Stomach (tissue), 8 donors: ENCODE measurements at regions not wholly inside any gene's neighbourhood (a gene's known extent, or its start where the extent isn't known, plus 50 kb on each side); places are given as distances from the start of the nearest gene placed in this dataset.
A peak's percentile ranks its signal among the peaks of the same experiment; 100 is the strongest.

Experiments used
- DNase-seq, 2 donors: peaks; one replicate each; pipeline versions ENCODE4 v3.0.0 to v3.0.0-alpha.2; 2013 to 2019
- H3K27ac ChIP-seq, 5 donors: fragments of 200-600 bp in 4 of 5; sonication (generic) in 4 of 5; one replicate each; pipeline ENCODE4 v1.5.1; 2013 to 2019; ENCODE audit warnings: mild to moderate bottlenecking in 1 of 5, moderate library complexity in 1 of 5
- H3K27me3 ChIP-seq, 3 donors: fragments of 200-600 bp; sonication (generic); one replicate each; pipeline ENCODE4 v1.5.1; 2017 to 2019; ENCODE audit warnings: mixed run types in 1 of 3
- H3K36me3 ChIP-seq, 4 donors: fragments of 200-600 bp; sonication (generic); 1 replicate in 3 of 4; 2 replicates in 1 of 4; pipeline ENCODE4 v1.5.1; 2016 to 2019
- H3K4me1 ChIP-seq, 4 donors: fragments of 200-600 bp; sonication (generic); one replicate each; pipeline ENCODE4 v1.5.1; 2016 to 2019
- H3K4me3 ChIP-seq, 4 donors: fragments of 200-600 bp; sonication (generic) in 3 of 4; one replicate each; pipeline ENCODE4 v1.5.1; 2016 to 2019; ENCODE audit warnings: mild to moderate bottlenecking in 1 of 4
- H3K9me3 ChIP-seq, 4 donors: fragments of 200-600 bp; sonication (generic); one replicate each; pipeline ENCODE4 v1.5.1; 2016 to 2019
- CTCF ChIP-seq, 7 experiments: fragments of 450-650 bp in 4 of 7; fragments of 200-600 bp in 3 of 7; sonication (generic) in 3 of 7; IDR thresholded peaks; one replicate each; pipeline ENCODE4 v1.5.1; 2016 to 2019; ENCODE audit warnings: antibody characterized with exemption in 7 of 7, control low read depth in 2 of 7, mild to moderate bottlenecking in 1 of 7
- EP300 ChIP-seq: sonication (generic); formaldehyde crosslinking; IDR thresholded peaks from one replicate; pipeline ENCODE4 v1.6.1; 2017; ENCODE audit warnings: antibody characterized with exemption
- POLR2A ChIP-seq, 4 donors: fragments of 450-650 bp; IDR thresholded peaks; one replicate each; pipeline ENCODE4 v1.6.1; 2016; ENCODE audit warnings: antibody characterized with exemption in 4 of 4, control low read depth in 2 of 4, mild to moderate bottlenecking in 1 of 4, moderate library complexity in 1 of 4
- POLR2AphosphoS5 ChIP-seq, 3 donors: sonication (generic); formaldehyde crosslinking; IDR thresholded peaks; one replicate each; pipeline ENCODE4 v1.6.1; 2016; ENCODE audit warnings: antibody characterized with exemption in 3 of 3
- WGBS, 5 donors: extraction: QIAGEN DNeasy Blood & Tissue Kit in 3 of 5; methylation state at CpG; one replicate each; pipeline versions ENCODE4 v1.1.5 to v1.1.7; 2013 to 2018; 5-methylcytosine and 5-hydroxymethylcytosine counted together
- intact Hi-C: fragments of 100-400 bp; cut with DNase I; formaldehyde crosslinking; loops from one replicate; pipeline ENCODE4 v1.15.1; 2023; ENCODE audit warnings: low total_unique reads
- donor health status: healthy with polysubstance abuse.
- donor health status: Bipolar disorder and iron deficiency.
- donor health status: healthy.

- no peak overlapping the region for H3K4me3 ChIP-seq
- WGBS, 5 donors = 83 to 92% (median 85%) methylated on average over 4 of the region's 4 CpGs
- H3K9me3 ChIP-seq = no peaks in the 10 kb centered on the region
- intact Hi-C loops = no loop called here
- H3K36me3 ChIP-seq = no peaks in the 10 kb centered on the region
- no peak overlapping the region for H3K27ac ChIP-seq
- peaks cover 0 to 3% (median 0%) of the 10 kb centered on the region in 4 donors for H3K4me1 ChIP-seq
- peak in 1 of 2 donors; percentile 47 for DNase-seq
- no peak for TF ChIP-seq POLR2A (IDR thresholded peaks at IDR 0.05)
- no peak for TF ChIP-seq CTCF (IDR thresholded peaks at IDR 0.05)
- no peak for TF ChIP-seq EP300
- TF ChIP-seq POLR2AphosphoS5 (IDR thresholded peaks at IDR 0.05) = no peak
- H3K27me3 ChIP-seq = no peaks in the 10 kb centered on the region
Observed at GRCh38 chr12:93146263-93146939, 217.3 kb upstream of the EEA1 start.

GRCh38 chr12:93146970-93147369, 217.9 kb upstream of the EEA1 start:
- H3K27me3 ChIP-seq = no peaks in the 10 kb centered on the region
- H3K36me3 ChIP-seq = no peaks in the 10 kb centered on the region
- H3K4me3 ChIP-seq = no peak overlapping the region
- H3K9me3 ChIP-seq = no peaks in the 10 kb centered on the region
- TF ChIP-seq POLR2AphosphoS5 (IDR thresholded peaks at IDR 0.05) = no peak
- no peak for TF ChIP-seq EP300
- no peak for TF ChIP-seq CTCF (IDR thresholded peaks at IDR 0.05)
- no peak for TF ChIP-seq POLR2A (IDR thresholded peaks at IDR 0.05)
- no peak for DNase-seq
- peaks cover 0 to 3% (median 0%) of the 10 kb centered on the region in 4 donors for H3K4me1 ChIP-seq
- intact Hi-C loops = no loop called here
- H3K27ac ChIP-seq = no peak overlapping the region

- DNase-seq = no peak
- peaks cover 0 to 3% (median 0%) of the 10 kb centered on the region in 4 donors for H3K4me1 ChIP-seq
- no peak overlapping the region for H3K4me3 ChIP-seq
- no peaks in the 10 kb centered on the region for H3K9me3 ChIP-seq
- TF ChIP-seq POLR2A (IDR thresholded peaks at IDR 0.05) (no peak), CTCF (IDR thresholded peaks at IDR 0.05) (no peak), POLR2AphosphoS5 (IDR thresholded peaks at IDR 0.05) (no peak), EP300 (no peak)
- no peaks in the 10 kb centered on the region for H3K27me3 ChIP-seq
- no peaks in the 10 kb centered on the region for H3K36me3 ChIP-seq
- WGBS, 5 donors = 51 to 69% (median 65%) methylated on average over 3 of the region's 3 CpGs
- intact Hi-C loops = no loop called here
- no peak overlapping the region for H3K27ac ChIP-seq
Observed at GRCh38 chr12:93148412-93148811, 219.3 kb upstream of the EEA1 start.

- WGBS, 5 donors = 82 to 97% (median 96%) methylated on average over 2 of the region's 2 CpGs
- intact Hi-C loops = no loop called here
Observed at GRCh38 chr12:93149229-93149628, 220.1 kb upstream of the EEA1 start.

More at GRCh38 chr12:93149229-93149628, 220.1 kb upstream of the EEA1 start:
- Histone ChIP-seq H3K4me1 (peaks cover 0 to 3% (median 0%) of the 10 kb centered on the region in 4 donors), H3K27ac (no peak overlapping the region), H3K36me3 (no peaks in the 10 kb centered on the region), H3K9me3 (no peaks in the 10 kb centered on the region), H3K27me3 (no peaks in the 10 kb centered on the region), H3K4me3 (no peak overlapping the region)
- no peak for DNase-seq
- TF ChIP-seq CTCF (IDR thresholded peaks at IDR 0.05) (no peak), EP300 (no peak), POLR2AphosphoS5 (IDR thresholded peaks at IDR 0.05) (no peak), POLR2A (IDR thresholded peaks at IDR 0.05) (no peak)
